ENCODE measurements at regions not wholly inside any gene's neighbourhood (a gene's known extent, or its start where the extent isn't known, plus 50 kb on each side); places are given as distances from the start of the nearest gene placed in this dataset.

- Histone ChIP-seq H3K9me3 (ENCODE audit: control insufficient read depth, insufficient read depth, low read length) (peaks cover 26% of the 10 kb centered on the region), H4K20me1 (ENCODE audit: control insufficient read depth, insufficient read depth, low read depth, low read length) (no peaks in the 10 kb centered on the region), H3K79me2 (ENCODE audit: control insufficient read depth, low read length) (no peaks in the 10 kb centered on the region), H3K27ac (ENCODE audit: low read depth, low read length) (no peak overlapping the region), H3K27me3 (ENCODE audit: control insufficient read depth, low read length) (no peaks in the 10 kb centered on the region), H3K36me3 (ENCODE audit: control insufficient read depth, low read length) (no peaks in the 10 kb centered on the region), H3K4me2 (ENCODE audit: low read length) (no peak overlapping the region), H3K4me3 (ENCODE audit: low read length) (no peak overlapping the region), H3K9me2 (replicated peaks; ENCODE audit: control insufficient read depth, low read length) (no peaks in the 10 kb centered on the region), H3F3A (ENCODE audit: control insufficient read depth, insufficient read depth) (no peaks in the 10 kb centered on the region), H3K4me1 (ENCODE audit: control insufficient read depth, low read length) (no peaks in the 10 kb centered on the region)
- TF ChIP-seq EZH2phosphoT487 (IDR thresholded peaks at IDR 0.05; ENCODE audit: borderline replicate concordance, low read length): no peak
- no peak for TF ChIP-seq CTCF (IDR thresholded peaks at IDR 0.05; ENCODE audit: low read depth, low read length, poor library complexity, severe bottlenecking)
Measured at GRCh38 chr2:12227941-12228608, 481.6 kb downstream of the LPIN1 start.

- Histone ChIP-seq H4K20me1 (ENCODE audit: control insufficient read depth, insufficient read depth, low read depth, low read length) (no peaks in the 10 kb centered on the region), H3F3A (ENCODE audit: control insufficient read depth, insufficient read depth) (no peaks in the 10 kb centered on the region), H3K79me2 (ENCODE audit: control insufficient read depth, low read length) (no peaks in the 10 kb centered on the region), H3K27me3 (ENCODE audit: control insufficient read depth, low read length) (no peaks in the 10 kb centered on the region), H3K9me2 (replicated peaks; ENCODE audit: control insufficient read depth, low read length) (no peaks in the 10 kb centered on the region), H3K36me3 (ENCODE audit: control insufficient read depth, low read length) (no peaks in the 10 kb centered on the region), H3K4me2 (ENCODE audit: low read length) (no peak overlapping the region), H3K27ac (ENCODE audit: low read depth, low read length) (no peak overlapping the region), H3K4me3 (ENCODE audit: low read length) (no peak overlapping the region), H3K4me1 (ENCODE audit: control insufficient read depth, low read length) (no peaks in the 10 kb centered on the region), H3K9me3 (ENCODE audit: control insufficient read depth, insufficient read depth, low read length) (no peaks in the 10 kb centered on the region)
- TF ChIP-seq CTCF (IDR thresholded peaks at IDR 0.05; ENCODE audit: low read depth, low read length, poor library complexity, severe bottlenecking) (no peak), EZH2phosphoT487 (IDR thresholded peaks at IDR 0.05; ENCODE audit: borderline replicate concordance, low read length) (no peak)
Measured at GRCh38 chr2:12231288-12231687, 484.9 kb downstream of the LPIN1 start.

- TF ChIP-seq EZH2phosphoT487 (IDR thresholded peaks at IDR 0.05; ENCODE audit: borderline replicate concordance, low read length) (no peak), CTCF (IDR thresholded peaks at IDR 0.05; ENCODE audit: low read depth, low read length, poor library complexity, severe bottlenecking) (no peak)
- Histone ChIP-seq H3K27me3 (ENCODE audit: control insufficient read depth, low read length) (no peaks in the 10 kb centered on the region), H3F3A (ENCODE audit: control insufficient read depth, insufficient read depth) (no peaks in the 10 kb centered on the region), H3K36me3 (ENCODE audit: control insufficient read depth, low read length) (no peaks in the 10 kb centered on the region), H4K20me1 (ENCODE audit: control insufficient read depth, insufficient read depth, low read depth, low read length) (no peaks in the 10 kb centered on the region), H3K4me2 (ENCODE audit: low read length) (no peak overlapping the region), H3K4me3 (ENCODE audit: low read length) (no peak overlapping the region), H3K27ac (ENCODE audit: low read depth, low read length) (no peak overlapping the region), H3K4me1 (ENCODE audit: control insufficient read depth, low read length) (no peaks in the 10 kb centered on the region), H3K79me2 (ENCODE audit: control insufficient read depth, low read length) (no peaks in the 10 kb centered on the region), H3K9me3 (ENCODE audit: control insufficient read depth, insufficient read depth, low read length) (no peaks in the 10 kb centered on the region), H3K9me2 (replicated peaks; ENCODE audit: control insufficient read depth, low read length) (no peaks in the 10 kb centered on the region)
Measured at GRCh38 chr2:12232876-12233275, 483.9 kb upstream of the TRIB2 start.
